HepG2 (cell line): ENCODE measurements at regions not wholly inside any gene's neighbourhood (a gene's known extent, or its start where the extent isn't known, plus 50 kb on each side); places are given as distances from the start of the nearest gene placed in this dataset.

Experiments
- ATAC-seq: fragments of 200-7000 bp; cut with Tn5 transposase; 3 replicates; pipeline ENCODE4 v1.9.1; 2020; ENCODE audit warnings: mild to moderate bottlenecking, moderate library complexity
- BruUV-seq: library from RNA; stranded (reverse); fragments of 400-500 nt; replicated peaks from 2 replicates; lab custom pipeline; 2021; lab: Mats Ljungman, UMichigan
- CTCF ChIA-PET: fragments of 300-600 bp; formaldehyde crosslinking; extraction: SDS; loops from one replicate; lab custom pipeline; 2021; ENCODE audit warnings: low total read pairs, inconsistent platforms, low intra/inter-chr PET ratio; lab: Yijun Ruan, JAX
- POLR2A ChIA-PET: fragments of 350-600 bp; sonication (Branson Sonifier 250); formaldehyde crosslinking; loops from one replicate; lab custom pipeline; 2020; ENCODE audit warnings: antibody characterized with exemption, inconsistent platforms; lab: Yijun Ruan, JAX
- DNase-seq: peaks from one replicate; pipeline ENCODE4 v3.0.0-alpha.2; 2015; ENCODE audit warnings: low spot score
- FAIRE-seq: peaks from 3 replicates; lab custom pipeline; 2011; peaks lifted over from hg19 to GRCh38; lab: Jason Lieb, UNC
- H2AFZ ChIP-seq: one replicate; pipeline ENCODE4 v1.6.1; 2011; ENCODE audit warnings: low read length, inconsistent platforms
- H3K27ac ChIP-seq: fragments of 300-600 bp; 3 replicates; pipeline ENCODE4 v1.8.0; 2011; ENCODE audit warnings: mixed run types, mild to moderate bottlenecking, mixed read lengths, low read length, inconsistent platforms; ENCODE audit not compliant: insufficient read depth; ENCODE audit errors: extremely low read length
- H3K27me3 ChIP-seq, 2 experiments: fragments of 200-600 bp in 1 of 2; 2 replicates in 1 of 2; 3 replicates in 1 of 2; pipeline versions ENCODE4 v1.6.0 to v1.8.0; 2011; ENCODE audit warnings: low read length in 2 of 2, mild to moderate bottlenecking in 2 of 2, moderate library complexity in 2 of 2, inconsistent platforms in 1 of 2; ENCODE audit not compliant: insufficient read depth in 2 of 2, control insufficient read depth in 1 of 2
- H3K36me3 ChIP-seq, 2 experiments: fragments of 200-600 bp in 1 of 2; replicated peaks in 1 of 2; 2 replicates in 1 of 2; 3 replicates in 1 of 2; pipeline versions ENCODE4 v1.5.1 to v1.8.0; 2011; ENCODE audit warnings: low read length in 2 of 2, inconsistent platforms in 1 of 2; ENCODE audit not compliant: insufficient read depth in 2 of 2, control insufficient read depth in 1 of 2
- H3K4me1 ChIP-seq: 2 replicates; pipeline ENCODE4 v1.5.1; 2012; ENCODE audit warnings: low read length, inconsistent platforms; ENCODE audit not compliant: insufficient read depth
- H3K4me2 ChIP-seq: 2 replicates; pipeline ENCODE4 v1.6.0; 2011; ENCODE audit warnings: low read depth, low read length, inconsistent platforms
- H3K4me3 ChIP-seq, 3 experiments: fragments of 200-600 bp in 1 of 3; sonication (generic), shearing (Covaris generic) in 1 of 3; replicated peaks in 1 of 3; 2 replicates each; pipeline ENCODE4 v1.5.1; 2011 to 2016; ENCODE audit warnings: low read length in 3 of 3, inconsistent platforms in 2 of 3, low read depth in 2 of 3, mild to moderate bottlenecking in 2 of 3, control low read depth in 1 of 3, mixed read lengths in 1 of 3; ENCODE audit not compliant: insufficient read depth in 1 of 3
- H3K79me2 ChIP-seq: one replicate; pipeline ENCODE4 v1.6.1; 2011; ENCODE audit warnings: low read length, inconsistent platforms; ENCODE audit not compliant: insufficient read depth
- H3K9ac ChIP-seq: 2 replicates; pipeline ENCODE4 v1.6.0; 2011; ENCODE audit warnings: mild to moderate bottlenecking, low read depth, low read length, inconsistent platforms; ENCODE audit not compliant: insufficient read depth
- H3K9me3 ChIP-seq: 2 replicates; pipeline ENCODE4 v1.5.1; 2012; ENCODE audit warnings: mild to moderate bottlenecking, low read length
- H4K20me1 ChIP-seq: 2 replicates; pipeline ENCODE4 v1.6.0; 2011; ENCODE audit warnings: inconsistent platforms, mild to moderate bottlenecking, low read length, moderate library complexity; ENCODE audit not compliant: insufficient read depth
- HNRNPUL1 ChIP-seq: fragments of 200-400 bp; formaldehyde crosslinking; IDR thresholded peaks from 2 replicates; pipeline ENCODE4 v1.6.1; 2017; ENCODE audit warnings: low read depth, mild to moderate bottlenecking, low read length, moderate library complexity
- KDM5A ChIP-seq: fragments of 200-600 bp; sonication (generic); IDR thresholded peaks from 2 replicates; pipeline ENCODE4 v1.7.0; 2018; ENCODE audit warnings: antibody characterized with exemption, mild to moderate bottlenecking, low read length, borderline replicate concordance
- NCOA5 ChIP-seq: sonication (generic); formaldehyde crosslinking; IDR thresholded peaks from 2 replicates; pipeline ENCODE4 v1.4.0; 2020; ENCODE audit warnings: missing genetic modification reagents
- SMARCE1 ChIP-seq: fragments of 450-650 bp; IDR thresholded peaks from 2 replicates; pipeline ENCODE4 v1.6.1; 2017; ENCODE audit warnings: borderline replicate concordance
- SNAPC4 ChIP-seq: sonication (generic); formaldehyde crosslinking; IDR thresholded peaks from 2 replicates; pipeline ENCODE4 v1.4.0; 2020; ENCODE audit warnings: mild to moderate bottlenecking, missing genetic modification reagents
- ZFP37 ChIP-seq: sonication (generic); formaldehyde crosslinking; IDR thresholded peaks from 2 replicates; pipeline ENCODE4 v1.4.0; 2020; ENCODE audit warnings: missing genetic modification reagents, borderline replicate concordance
- ZNF121 ChIP-seq: sonication (generic); formaldehyde crosslinking; IDR thresholded peaks from 2 replicates; pipeline ENCODE4 v1.5.0; 2020; ENCODE audit warnings: mild to moderate bottlenecking, missing genetic modification reagents
- ZNF451 ChIP-seq: sonication (generic); formaldehyde crosslinking; IDR thresholded peaks from 2 replicates; pipeline ENCODE4 v1.5.0; 2020; ENCODE audit warnings: mild to moderate bottlenecking, missing genetic modification reagents
- ZNF501 ChIP-seq: sonication (generic); formaldehyde crosslinking; IDR thresholded peaks from 2 replicates; pipeline ENCODE4 v1.5.1; 2020; ENCODE audit warnings: mild to moderate bottlenecking, moderate library complexity, missing genetic modification reagents
- ZNF672 ChIP-seq: sonication (generic); formaldehyde crosslinking; IDR thresholded peaks from 2 replicates; pipeline ENCODE4 v1.8.1; 2022; ENCODE audit warnings: missing genetic modification reagents
- ZNF713 ChIP-seq: sonication (generic); formaldehyde crosslinking; IDR thresholded peaks from 2 replicates; pipeline ENCODE4 v1.4.0; 2020; ENCODE audit warnings: mild to moderate bottlenecking, missing genetic modification reagents
- ZNF746 ChIP-seq: sonication (generic); formaldehyde crosslinking; IDR thresholded peaks from 2 replicates; pipeline ENCODE4 v1.8.0; 2022; ENCODE audit warnings: mild to moderate bottlenecking, missing genetic modification reagents
- WGBS: methylation state at CpG from one replicate; pipeline ENCODE4 v1.1.6; 2017; ENCODE audit warnings: low lambda C conversion rate; 5-methylcytosine and 5-hydroxymethylcytosine counted together
- in situ Hi-C: cut with HindIII; loops from 2 replicates; pipeline ENCODE4 v1.10.0; 2017; ENCODE audit warnings: low pct_unique_long_range_greater_than_20kb; ENCODE audit not compliant: extremely low pct_ligation_motif_present
- intact Hi-C: fragments of 100-400 bp; cut with micrococcal nuclease; formaldehyde crosslinking; loops from one replicate; pipeline ENCODE4 v1.10.0; 2022; ENCODE audit not compliant: unreplicated experiment
- TF ChIP-seq, protein P1 (sequence below): sonication (generic); formaldehyde crosslinking; IDR thresholded peaks from 2 replicates; pipeline ENCODE4 v1.4.0; 2020; ENCODE audit warnings: missing genetic modification reagents

DNA sequence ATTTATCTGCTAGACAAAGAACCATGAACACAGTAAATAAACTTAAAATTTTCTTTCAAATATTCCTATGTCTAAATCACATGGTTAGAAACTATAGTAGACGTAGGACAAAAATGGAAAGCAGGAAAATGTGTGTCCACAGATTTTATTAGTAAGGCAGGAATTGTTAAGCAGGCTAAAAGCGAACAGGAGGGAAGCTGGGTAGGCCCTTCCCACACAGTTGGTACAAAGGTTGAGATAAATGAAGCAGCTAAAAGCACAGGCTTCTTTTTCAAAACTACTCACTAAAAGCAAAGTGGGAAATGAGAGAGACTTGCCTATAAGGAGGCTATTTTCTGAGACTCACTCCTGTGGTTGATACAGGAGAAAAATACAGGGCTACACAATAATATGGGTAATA, 108.1 kb upstream of the PABPC4L start:
- ChIA-PET CTCF (no interaction called here), POLR2A (no interaction called here)
- H3K9ac ChIP-seq, result no peak overlapping the region
- H3K4me2 ChIP-seq, result no peak overlapping the region
- H2AFZ ChIP-seq, result no peak overlapping the region
- H3K36me3 ChIP-seq, result no peaks in the 10 kb centered on the region
- TF ChIP-seq, protein P1, sequence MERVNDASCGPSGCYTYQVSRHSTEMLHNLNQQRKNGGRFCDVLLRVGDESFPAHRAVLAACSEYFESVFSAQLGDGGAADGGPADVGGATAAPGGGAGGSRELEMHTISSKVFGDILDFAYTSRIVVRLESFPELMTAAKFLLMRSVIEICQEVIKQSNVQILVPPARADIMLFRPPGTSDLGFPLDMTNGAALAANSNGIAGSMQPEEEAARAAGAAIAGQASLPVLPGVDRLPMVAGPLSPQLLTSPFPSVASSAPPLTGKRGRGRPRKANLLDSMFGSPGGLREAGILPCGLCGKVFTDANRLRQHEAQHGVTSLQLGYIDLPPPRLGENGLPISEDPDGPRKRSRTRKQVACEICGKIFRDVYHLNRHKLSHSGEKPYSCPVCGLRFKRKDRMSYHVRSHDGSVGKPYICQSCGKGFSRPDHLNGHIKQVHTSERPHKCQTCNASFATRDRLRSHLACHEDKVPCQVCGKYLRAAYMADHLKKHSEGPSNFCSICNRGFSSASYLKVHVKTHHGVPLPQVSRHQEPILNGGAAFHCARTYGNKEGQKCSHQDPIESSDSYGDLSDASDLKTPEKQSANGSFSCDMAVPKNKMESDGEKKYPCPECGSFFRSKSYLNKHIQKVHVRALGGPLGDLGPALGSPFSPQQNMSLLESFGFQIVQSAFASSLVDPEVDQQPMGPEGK, result no peak
- TF ChIP-seq ZNF121 (CRISPR knock-in tag) (no peak), NCOA5 (CRISPR knock-in tag) (no peak), ZNF713 (no peak), SMARCE1 (no peak), SNAPC4 (no peak), ZFP37 (CRISPR knock-in tag) (no peak), KDM5A (no peak), ZNF501 (no peak), HNRNPUL1 (no peak), ZNF672 (CRISPR knock-in tag) (no peak), ZNF451 (CRISPR knock-in tag) (no peak), ZNF746 (CRISPR knock-in tag) (no peak)
- H3K4me1 ChIP-seq, result no peaks in the 10 kb centered on the region
- no peak overlapping the region for H3K4me3 ChIP-seq
- no TSS peak for BruUV-seq
- DNase-seq (no peak), ATAC-seq (no peak), FAIRE-seq (no peak)
- H3K27me3 ChIP-seq, result no peaks in the 10 kb centered on the region
- in situ Hi-C loops, result no loop called here
- WGBS, result 2% methylated on average over 2 of the region's 2 CpGs
- H3K79me2 ChIP-seq, result no peaks in the 10 kb centered on the region
- no peaks in the 10 kb centered on the region for H3K9me3 ChIP-seq
- H4K20me1 ChIP-seq, result no peaks in the 10 kb centered on the region
- intact Hi-C loops, result no loop called here
- no peak overlapping the region for H3K27ac ChIP-seq
